Activated T-cell treated with anti-CD3 and anti-CD28 coated beads for 24 hours (primary cell): ENCODE measurements at regions not wholly inside any gene's neighbourhood (a gene's known extent, or its start where the extent isn't known, plus 50 kb on each side); places are given as distances from the start of the nearest gene placed in this dataset.

Experiments
- DNase-seq: peaks from one replicate; pipeline ENCODE4 v3.0.0-alpha.2; 2020; ENCODE audit warnings: low read depth

DNA sequence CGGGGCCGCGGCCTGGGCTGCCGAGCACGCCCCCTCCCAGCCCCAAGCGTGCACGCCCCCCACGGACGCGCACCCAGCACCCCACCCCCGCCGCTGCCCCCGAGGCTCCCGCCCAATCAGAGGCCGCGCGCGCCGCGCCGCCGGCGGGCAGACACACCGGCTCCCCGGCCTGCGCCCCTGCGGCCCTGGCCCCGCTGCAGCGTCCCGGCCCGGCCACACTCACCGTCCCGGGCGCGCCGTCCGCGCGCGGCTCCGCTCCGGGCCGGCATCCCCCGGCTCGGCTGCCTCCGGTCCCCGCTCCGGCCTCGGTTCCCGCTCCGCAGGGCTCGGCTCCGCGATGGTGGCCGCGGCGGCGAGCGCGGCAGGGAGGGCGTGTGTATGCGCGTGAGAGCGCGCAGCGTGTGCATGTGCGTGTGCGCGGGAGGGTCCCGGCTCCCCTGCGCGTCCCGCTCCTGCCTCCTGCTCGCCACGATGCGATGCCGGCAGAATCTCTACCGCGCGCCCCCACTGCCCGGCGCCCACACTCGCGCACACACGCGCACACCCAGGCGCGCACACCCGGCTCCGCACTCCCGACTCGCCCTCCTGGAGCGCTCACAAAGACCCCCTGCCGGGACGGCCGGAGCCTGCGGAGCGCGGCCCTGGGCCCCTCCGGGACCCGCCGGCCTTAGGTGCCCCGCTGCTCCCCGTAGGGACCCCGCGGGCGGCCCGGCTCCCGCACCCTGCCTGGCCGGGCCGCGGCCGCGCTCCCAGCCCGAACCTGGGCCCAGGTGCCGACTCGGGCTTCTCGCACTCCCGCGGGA is 186.5 kb upstream of the LINGO1 start:
- no peak for DNase-seq

DNA sequence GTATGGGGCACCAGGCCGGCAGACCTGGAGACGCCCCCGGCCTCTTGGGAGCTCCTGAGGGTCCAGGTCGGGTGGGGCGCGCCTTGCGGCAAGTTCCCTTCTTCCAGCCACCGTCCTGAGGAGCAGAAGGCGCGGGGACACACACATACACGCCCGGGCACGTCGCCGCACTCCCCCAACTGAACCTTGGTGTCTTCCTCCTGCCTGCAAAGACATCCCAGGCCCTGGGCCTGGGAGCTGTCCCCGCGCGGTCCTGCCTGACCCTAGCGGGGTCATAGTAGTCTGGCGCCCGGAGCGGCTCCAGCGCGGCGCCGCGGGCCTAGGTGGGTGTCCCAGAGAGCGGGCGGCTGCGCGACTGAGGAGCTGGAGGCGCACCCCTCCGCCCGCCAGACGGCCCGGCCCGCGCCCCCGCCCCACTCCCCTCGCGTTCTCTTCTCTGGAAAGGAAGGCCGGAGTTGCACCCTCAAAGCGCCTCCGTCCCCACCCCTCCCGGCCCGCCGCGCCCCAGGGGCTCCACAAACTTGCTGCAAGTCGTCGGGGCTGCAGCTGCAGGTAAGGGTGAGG is 185.9 kb upstream of the LINGO1 start:
- DNase-seq: no peak

DNA sequence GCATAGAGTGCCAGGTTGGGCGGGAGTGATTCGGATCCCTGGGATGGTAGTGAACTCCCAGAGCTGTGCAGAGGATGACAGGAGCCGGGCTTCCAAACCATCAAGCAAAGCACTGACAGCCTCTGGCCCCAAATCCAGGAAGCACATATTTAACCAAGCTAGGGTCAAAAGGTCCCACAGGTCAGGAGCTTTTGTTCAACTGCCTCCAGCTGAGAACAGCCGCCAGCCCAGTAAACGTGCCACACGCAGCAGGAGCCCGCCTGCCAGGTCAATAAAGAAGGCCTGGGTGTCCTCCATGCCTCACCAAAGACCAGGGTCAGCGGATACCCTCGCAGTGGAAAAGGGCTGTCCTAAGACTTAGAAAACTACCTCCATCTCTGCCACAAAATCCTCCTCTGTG is 184.7 kb upstream of the LINGO1 start:
- DNase-seq: no peak

DNA sequence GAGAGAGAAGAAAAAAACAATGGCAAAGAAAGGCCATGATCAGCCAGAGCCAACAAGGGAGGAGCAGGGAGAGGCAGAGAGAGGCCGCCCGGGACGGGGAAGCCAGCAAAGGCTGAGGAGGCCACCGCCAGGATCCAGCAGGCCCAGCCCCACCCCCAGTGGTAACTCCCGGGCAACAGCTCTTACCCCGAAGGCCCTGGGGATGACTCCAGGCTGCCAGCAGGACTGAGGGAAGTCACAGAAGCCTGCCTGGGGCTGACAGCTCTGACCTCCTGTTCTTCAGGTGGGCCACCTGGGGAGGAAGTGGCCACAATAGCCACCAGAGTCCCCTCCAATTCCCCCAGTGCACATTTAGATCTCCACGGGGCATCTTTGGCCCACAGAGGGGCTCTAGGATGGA is 184.3 kb upstream of the LINGO1 start:
- DNase-seq: no peak

DNA sequence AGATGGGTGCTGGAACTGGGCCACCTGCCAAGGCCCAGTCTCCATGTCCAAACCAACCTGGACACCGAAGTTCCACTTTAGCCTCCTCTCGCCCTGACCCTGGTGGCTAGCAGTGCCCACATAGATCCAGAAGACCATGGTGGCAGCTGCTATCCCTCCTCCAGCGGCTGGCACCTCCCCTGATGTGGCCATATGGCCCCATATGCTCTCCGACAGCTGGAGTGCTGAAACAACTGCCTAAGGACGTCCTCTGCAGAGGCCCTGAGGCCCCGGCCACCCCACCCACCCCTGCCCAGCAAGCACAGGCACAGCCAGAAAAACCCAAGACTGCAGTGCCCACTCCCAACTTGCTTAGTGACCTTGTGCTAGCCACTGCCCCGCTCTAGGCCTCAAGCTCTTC is 182.3 kb upstream of the LINGO1 start:
- no peak for DNase-seq

DNA sequence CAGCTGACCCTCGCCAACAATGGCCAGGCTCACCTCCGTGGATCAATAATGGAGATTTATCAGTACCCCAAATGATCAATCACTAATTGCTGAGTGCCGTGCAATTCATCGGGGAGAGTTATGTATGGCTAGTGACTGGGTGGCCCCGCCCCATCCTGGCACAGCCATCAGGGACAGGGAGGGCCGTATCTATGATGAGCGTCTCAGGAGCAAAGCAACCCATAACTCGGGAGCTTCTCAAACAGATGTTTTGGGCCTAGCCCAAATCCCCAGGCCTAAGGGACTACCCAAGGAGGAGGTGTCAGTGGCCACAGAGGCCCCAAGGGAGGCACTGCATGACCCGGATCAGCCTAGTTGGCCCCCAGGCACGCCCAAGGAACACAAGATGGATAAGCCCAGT is 180.0 kb upstream of the LINGO1 start:
- no peak for DNase-seq

DNA sequence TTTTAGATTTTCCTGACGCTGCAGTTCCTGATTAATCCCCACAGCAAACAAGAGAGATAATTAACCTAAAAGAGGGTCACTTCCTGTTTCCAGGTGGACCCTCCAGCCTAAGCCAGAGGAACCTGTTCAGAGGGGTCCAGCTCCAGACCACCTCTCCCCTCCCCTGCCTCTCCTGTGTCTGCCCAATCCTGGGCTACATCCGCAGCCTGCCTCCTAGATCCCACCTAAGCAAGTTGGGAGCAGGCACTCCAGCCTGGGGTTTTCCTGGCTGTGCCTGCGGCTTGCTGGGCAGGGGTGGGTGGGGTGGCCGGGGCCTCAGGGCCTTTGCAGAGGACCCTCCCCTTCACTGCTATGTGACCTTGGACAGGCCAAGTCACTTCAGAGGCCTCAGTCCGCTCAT is 178.6 kb upstream of the LINGO1 start:
- no peak for DNase-seq

DNA sequence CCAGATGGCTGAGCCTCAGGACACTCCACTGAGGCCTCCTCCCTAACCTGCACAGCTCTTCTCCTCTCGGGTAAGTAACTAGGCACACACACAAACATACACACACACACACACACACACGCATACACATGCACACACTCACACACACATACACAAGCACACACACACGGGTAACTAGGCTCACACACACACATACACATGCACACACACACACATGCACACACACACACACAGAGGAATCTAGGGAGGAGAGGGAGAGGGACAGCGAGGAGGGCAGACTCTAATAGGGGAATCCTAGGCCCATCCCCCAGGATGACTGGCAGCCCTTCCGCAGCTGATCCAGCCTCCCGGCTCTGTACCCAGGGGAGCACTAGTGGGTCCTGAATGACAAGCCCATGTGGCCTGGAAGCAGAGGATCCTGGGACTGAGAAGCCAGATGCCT is 177.4 kb upstream of the LINGO1 start:
- DNase-seq: no peak

DNA sequence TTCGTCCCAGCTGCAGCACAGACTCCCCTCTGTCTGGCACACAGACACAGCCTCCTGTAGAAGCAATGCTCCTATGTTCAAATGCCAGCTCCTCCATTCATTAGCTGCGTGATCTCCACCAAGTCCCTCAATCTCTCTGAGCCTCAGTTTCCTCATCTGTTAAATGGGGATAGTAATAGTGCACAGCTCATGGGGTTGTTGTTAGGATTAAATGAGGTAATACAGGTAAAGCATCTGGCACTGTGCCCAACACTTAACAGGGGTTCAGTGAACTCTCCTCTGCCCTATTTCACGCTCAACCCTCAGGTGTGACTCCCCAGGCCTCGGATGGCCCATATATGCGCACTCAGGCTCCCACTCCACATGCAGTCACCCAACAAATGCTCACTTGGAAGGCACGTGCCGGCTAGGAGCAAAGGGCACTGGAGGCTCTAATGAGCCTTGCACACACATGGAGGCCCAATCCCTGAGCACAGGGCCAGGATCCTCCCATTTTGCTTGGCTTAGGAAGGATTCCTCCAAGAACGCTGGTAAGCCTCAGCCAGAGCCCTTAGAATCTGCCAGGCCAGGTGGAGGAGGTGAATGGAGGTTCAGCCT is 176.0 kb upstream of the LINGO1 start:
- no peak for DNase-seq

DNA sequence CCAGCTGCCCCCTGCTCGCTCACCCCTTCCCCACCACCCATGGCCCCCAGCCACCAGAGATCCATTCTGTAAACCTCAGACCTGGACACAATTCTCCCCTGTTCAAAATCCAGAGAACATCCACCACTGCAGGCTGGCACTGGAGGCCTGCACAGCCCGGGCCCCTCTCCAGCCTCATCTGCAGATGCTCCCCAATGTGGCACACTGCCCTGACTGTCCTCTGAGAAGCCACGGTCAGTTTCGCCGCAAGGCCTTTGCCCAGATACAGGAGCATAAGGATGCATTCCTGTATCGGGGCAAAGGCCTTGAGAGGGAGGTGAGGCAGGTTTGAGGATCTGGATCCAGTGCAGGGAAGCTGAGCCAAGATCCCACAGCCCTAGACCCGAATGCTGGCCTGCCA is 175.4 kb upstream of the LINGO1 start:
- no peak for DNase-seq

DNA sequence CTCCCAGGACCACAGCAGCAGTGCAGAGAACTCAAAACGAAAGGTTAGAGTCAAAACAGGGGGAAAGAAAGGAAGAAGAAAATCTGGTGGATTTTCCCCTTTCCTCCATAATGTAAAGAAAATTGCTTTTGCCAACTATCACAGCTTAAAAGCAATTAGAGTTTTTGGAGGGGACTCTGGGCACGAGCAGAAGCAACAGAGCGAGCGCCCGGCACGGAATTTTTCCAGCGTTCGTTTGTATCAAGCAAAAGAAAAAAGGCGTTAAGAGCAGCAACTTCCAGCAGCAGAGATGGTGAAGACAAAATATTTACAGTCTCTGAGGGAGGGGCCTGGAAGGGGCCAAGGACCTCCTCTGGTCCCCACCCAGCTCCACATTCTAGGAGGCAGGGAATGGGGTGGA is 174.9 kb upstream of the LINGO1 start:
- no peak for DNase-seq

DNA sequence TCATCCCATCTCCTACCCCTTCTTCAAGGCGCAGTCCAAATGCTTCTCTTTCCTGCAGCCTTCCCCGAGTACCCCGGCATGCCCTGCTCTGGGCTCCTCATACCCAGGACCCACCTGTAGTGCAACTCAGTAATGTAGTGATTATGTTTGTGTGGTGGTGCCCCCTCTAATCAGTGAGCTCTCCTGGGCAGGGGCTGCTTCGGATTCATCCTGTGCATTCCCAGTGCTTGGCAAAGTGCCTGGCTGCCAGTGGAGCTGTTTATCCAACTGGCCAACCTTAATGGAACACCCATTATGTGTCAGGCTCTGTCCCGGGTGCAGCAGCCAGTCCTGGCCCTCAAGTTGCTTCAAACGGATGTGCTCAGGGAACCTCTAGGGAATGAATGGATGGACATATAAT is 174.4 kb upstream of the LINGO1 start:
- no peak for DNase-seq

DNA sequence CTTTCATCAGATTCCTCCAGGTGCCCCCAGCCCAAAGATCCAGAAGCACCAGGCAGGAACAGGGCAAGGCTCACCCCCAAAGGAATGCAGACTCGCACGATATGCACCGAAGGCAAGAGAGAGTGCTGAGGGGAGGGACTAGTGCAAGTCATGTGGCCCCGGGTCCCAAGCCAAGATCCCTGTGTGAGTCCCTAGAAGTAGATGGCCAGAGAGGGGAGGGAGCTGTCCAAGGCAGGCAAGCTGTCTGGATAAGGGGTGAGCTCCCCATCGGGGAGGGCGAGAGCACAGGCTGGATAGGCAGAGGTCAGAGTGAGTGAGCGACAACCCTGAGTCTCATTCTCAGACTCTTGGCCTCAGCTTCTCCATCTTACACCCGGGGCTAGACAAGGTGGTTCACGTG is 171.5 kb upstream of the LINGO1 start:
- DNase-seq: no peak

DNA sequence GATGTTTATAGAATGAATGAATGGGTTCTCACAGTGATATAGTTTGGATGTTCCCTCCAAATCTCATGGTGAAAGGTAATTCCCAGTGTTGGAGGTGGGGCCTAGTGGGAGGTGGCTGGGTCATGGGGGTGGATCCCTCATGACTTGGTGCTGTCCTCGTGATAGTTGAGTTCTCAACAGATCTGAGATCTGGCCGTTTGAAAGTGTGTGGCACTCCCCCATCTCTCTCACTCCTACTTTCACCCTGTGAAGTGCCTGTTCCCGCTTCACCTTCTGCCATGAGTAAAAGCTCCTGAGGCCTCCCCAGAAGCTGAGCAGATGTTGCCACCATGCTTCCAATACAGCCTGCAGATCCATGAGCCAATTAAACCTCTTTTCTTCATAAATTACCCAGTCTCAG is 170.8 kb upstream of the LINGO1 start:
- DNase-seq: no peak

DNA sequence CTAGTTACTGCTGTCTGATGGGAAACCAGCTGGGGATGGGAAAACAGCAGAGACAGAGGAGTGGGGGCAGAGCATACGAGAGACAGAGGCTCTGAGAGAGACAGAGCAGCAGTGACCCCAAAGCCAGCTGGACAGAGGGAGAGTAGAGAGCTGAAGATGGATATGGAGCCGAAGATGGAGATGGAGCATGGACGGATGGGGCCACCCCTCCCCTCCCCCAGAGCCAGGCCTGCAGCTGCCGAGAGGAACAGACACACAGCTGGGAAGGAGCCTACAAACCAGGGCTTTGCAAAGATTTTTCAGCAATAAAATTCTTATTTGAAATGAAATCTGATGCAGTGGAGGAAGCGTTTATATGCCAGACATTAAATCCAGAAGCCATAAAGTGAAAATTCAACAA is 167.6 kb upstream of the LINGO1 start:
- no peak for DNase-seq

DNA sequence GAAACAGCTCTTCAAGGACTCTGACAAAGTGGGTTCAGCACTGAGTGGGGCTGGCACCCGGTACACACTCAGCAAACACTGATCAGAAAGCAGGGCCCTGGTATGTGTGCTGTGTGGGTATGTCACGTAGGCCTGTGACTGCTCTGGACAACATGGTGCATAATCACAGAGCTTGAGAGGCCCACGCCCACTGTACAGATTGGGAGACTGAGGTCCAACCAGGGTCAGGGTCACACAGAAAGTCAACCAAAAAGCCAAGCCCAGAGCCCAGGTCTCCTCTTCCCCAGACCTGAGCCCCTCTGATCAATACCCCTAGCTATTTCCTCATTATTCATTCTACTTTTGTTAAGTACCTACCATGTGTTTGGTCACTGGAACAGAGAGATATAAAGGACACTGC is 166.1 kb upstream of the LINGO1 start:
- DNase-seq: no peak

DNA sequence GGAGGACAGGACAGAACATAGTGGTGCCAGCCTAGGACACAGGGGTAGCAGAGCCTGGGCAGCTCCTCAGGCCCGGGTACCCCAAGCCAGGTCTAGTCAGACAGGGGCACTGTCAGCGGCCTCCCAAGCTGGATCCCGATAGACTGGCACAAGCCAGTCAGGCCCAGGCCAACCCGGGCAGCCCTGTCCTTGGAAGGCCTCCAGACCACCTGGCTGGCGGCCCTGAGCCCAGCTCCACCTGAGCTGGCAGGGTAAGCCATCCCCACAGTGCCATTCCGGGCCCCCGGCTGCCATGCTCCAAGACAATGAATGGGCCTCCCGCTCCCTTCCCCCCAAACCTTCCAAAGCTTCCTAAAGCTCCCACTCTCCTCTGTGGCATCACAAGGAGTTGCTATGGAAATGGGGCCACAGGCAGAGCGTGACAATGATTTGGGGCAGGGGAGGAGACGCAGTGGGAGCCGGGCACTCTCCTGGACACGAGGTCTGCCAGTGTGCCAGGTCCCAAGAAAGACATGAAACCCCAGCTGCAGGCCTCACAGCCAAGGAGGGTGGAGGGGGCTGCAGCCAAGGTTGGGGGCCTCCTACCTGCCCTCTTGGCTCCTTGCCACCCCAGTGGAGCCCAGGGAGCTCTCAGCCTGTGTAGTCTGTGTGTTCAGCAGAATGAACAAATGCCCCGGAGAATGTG is 165.6 kb upstream of the LINGO1 start:
- DNase-seq: no peak

DNA sequence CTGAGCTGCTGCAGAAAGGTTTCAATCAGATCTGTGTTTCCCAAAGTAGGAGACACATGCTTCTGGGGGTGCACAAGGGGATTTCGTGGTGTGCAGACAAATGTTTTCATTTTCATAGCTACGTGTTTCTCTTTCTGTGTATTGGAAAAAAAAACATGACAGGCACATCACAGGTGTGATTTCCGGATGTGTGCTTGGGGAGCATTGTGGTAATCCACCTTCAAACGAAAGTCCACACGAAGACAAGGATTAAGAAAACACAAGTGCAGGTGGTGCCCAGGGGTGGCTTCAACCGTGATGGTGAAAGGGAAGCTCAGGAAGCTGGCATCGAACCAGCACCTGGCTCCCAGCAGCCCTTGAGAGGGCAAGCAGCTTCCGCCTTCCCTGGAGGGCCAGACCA is 164.6 kb upstream of the LINGO1 start:
- no peak for DNase-seq

DNA sequence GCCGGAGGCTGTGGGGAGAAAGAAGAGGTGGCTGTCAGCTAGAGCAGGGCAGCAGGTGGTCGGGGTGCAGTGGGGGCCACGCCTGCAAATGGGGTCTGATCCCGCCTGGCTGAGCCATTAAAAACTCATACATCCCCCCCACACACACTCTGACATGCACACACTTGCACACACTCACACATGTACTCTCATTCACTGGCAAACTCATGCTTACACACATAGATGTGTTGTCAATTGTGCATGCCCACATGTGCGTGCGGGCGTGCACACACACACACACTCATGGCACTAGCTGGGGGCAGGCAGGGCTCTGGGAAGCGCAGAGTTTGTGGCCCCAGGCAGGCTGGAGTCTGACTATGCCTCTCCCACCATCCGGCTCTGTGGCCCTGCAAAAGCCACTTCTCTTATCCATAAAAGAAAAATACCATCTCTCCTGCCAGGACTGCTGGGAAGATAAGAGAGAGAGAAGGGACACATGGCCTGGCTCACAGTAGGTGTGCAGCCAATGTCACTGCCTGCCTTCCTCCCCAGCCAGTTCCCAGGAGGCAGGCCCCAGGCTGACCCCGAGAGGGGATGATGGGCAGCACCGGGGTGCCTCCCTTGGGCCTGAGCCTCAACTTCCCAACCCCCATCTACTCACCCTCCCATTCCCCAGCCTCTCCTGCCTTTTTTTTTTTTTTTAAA is 163.5 kb upstream of the LINGO1 start:
- no peak for DNase-seq

DNA sequence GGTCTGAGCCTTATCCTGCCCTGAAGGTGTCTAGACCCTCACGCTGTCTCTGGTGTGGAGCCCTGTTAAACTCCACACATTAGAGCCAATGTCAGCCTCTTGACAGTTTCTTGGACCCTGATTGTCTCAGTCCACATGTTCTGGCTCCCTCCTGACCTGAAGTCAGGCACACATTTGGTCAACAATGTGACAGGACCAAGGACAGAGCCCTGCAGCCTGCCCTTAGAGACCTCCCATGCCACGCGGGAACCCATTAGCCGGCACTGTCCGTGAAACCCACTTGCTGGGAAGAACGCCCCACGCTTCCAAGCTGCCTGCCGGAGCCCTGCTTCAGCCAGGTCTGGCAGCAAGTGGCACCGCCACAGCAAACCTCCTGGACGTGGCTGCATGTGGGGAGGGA is 162.7 kb upstream of the LINGO1 start:
- no peak for DNase-seq

DNA sequence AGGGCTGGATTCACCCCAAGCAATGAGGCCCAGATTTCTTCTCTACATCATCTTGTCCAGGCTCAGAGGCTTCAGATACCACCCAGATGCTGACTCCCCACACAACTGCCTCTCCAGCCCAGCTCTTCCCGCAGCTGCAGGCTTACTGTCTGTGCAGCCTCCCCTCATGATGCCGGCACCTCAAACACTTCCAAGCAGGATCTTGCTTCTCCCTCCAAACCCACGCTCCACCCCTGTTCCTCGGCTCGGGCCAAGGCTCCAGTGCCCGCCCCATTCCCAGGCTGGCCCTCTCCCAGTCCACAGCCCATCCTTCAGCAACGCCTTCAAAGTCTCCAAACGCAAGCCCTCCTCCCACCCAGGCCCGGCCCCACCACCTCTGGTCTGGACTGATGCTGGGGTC is 159.2 kb upstream of the LINGO1 start:
- no peak for DNase-seq

DNA sequence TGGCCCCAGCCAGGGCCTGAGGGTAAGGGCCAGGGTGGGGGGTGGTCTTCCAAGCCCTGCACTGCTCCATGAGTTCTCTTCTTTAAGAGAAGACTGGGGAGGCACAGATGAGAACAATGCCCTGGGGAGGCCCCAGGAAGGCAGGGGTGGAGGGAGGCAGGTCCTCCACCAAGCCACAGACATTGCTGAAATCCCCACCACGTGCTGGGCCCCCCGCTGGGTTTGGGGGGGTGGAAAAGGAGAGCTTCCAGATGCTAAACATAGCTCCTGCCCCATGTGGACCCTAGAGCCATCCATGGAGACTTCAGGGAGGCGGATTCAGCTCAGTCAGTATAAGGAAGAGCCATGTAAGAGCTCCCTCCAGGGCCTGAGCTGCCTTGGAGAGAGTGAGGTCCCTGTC is 157.8 kb upstream of the LINGO1 start:
- DNase-seq: no peak

DNA sequence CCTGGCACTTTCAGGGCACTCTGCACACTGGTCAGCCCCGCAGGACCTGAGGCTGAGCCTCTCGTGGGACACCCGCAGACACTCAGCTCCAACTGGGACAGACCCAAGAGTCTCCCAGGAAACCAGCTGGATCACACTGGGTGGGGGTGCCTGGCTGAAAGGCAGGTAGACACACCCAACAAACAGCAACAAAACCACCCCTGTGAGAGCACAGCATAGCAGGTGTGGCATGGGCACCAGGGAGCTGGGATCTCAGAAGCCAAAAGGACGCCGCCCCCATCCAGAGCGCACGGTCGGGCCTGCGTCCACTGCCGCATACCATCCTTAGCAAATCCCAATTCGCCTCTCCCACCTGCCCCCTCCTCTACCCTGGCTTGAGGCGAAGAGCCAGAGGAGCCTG is 154.2 kb upstream of the LINGO1 start:
- no peak for DNase-seq
